OCI-LY1 (cell line): ENCODE measurements at regions not wholly inside any gene's neighbourhood (a gene's known extent, or its start where the extent isn't known, plus 50 kb on each side); places are given as distances from the start of the nearest gene placed in this dataset.

Source experiments
- H2AFZ ChIP-seq: fragments of 200-600 bp; sonication (generic), shearing (Covaris generic); 2 replicates; pipeline ENCODE4 v1.6.0; 2014; ENCODE audit warnings: antibody characterized with exemption, mild to moderate bottlenecking, low read length
- H3F3A ChIP-seq: fragments of 200-600 bp; sonication (generic), shearing (Covaris generic); 2 replicates; pipeline ENCODE4 v1.6.0; 2014; ENCODE audit warnings: mild to moderate bottlenecking, antibody characterized with exemption, low read length, moderate library complexity; ENCODE audit not compliant: insufficient read depth
- H3K27ac ChIP-seq: fragments of 200-600 bp; sonication (generic); 2 replicates; pipeline ENCODE4 v1.5.1; 2014; ENCODE audit warnings: low read length, mixed run types, mild to moderate bottlenecking, low read depth; ENCODE audit not compliant: poor library complexity, severe bottlenecking
- H3K27me3 ChIP-seq: fragments of 200-600 bp; sonication (generic); 2 replicates; pipeline ENCODE4 v1.6.0; 2014; ENCODE audit warnings: antibody characterized with exemption, mild to moderate bottlenecking, low read length, moderate library complexity; ENCODE audit not compliant: insufficient read depth
- H3K36me3 ChIP-seq: fragments of 200-600 bp; sonication (generic); 2 replicates; pipeline ENCODE4 v1.6.1; 2014; ENCODE audit warnings: mild to moderate bottlenecking, antibody characterized with exemption, low read length, moderate library complexity, mixed read lengths; ENCODE audit not compliant: insufficient read depth
- H3K4me1 ChIP-seq: fragments of 200-600 bp; sonication (generic); 2 replicates; pipeline ENCODE4 v1.5.1; 2014; ENCODE audit warnings: mild to moderate bottlenecking, low read length, moderate library complexity; ENCODE audit not compliant: insufficient read depth, severe bottlenecking
- H3K4me2 ChIP-seq: fragments of 200-600 bp; sonication (generic), shearing (Covaris generic); 2 replicates; pipeline ENCODE4 v1.6.1; 2014; ENCODE audit warnings: low read length
- H3K4me3 ChIP-seq: fragments of 200-600 bp; sonication (generic); 2 replicates; pipeline ENCODE4 v1.5.1; 2014; ENCODE audit warnings: low read length, low read depth, mild to moderate bottlenecking, mixed read lengths; ENCODE audit not compliant: poor library complexity, severe bottlenecking
- H3K79me2 ChIP-seq: fragments of 200-600 bp; shearing (Covaris generic); 2 replicates; pipeline ENCODE4 v1.6.1; 2016; ENCODE audit warnings: mixed run types, low read length, mixed read lengths; ENCODE audit not compliant: insufficient read depth
- H3K9ac ChIP-seq: fragments of 200-600 bp; sonication (generic), shearing (Covaris generic); 2 replicates; pipeline ENCODE4 v1.6.1; 2014; ENCODE audit warnings: mild to moderate bottlenecking, low read length, mixed read lengths
- H3K9me2 ChIP-seq: fragments of 200-600 bp; sonication (generic), shearing (Covaris generic); 2 replicates; pipeline ENCODE4 v1.6.1; 2014; ENCODE audit warnings: low read depth, mild to moderate bottlenecking, low read length, mixed read lengths
- H3K9me3 ChIP-seq: fragments of 200-600 bp; shearing (Covaris generic); 2 replicates; pipeline ENCODE4 v1.6.1; 2014; ENCODE audit warnings: low read length, mixed read lengths
- H4K20me1 ChIP-seq: fragments of 200-600 bp; sonication (generic), shearing (Covaris generic); 2 replicates; pipeline ENCODE4 v1.6.0; 2016; ENCODE audit warnings: mild to moderate bottlenecking, low read length; ENCODE audit not compliant: insufficient read depth
- EZH2 ChIP-seq: fragments of 200-600 bp; sonication (generic), shearing (Covaris generic); IDR thresholded peaks from 2 replicates; pipeline ENCODE4 v1.8.0; 2017; ENCODE audit warnings: borderline replicate concordance, mixed run types, mild to moderate bottlenecking, antibody characterized with exemption, low read length, moderate library complexity, mixed read lengths
- TF ChIP-seq, protein P1 (sequence below): fragments of 200-600 bp; sonication (generic), shearing (Covaris generic); IDR thresholded peaks from 2 replicates; pipeline ENCODE4 v1.5.1; 2017; ENCODE audit warnings: mild to moderate bottlenecking, antibody characterized with exemption, low read length, moderate library complexity, mixed read lengths

DNA sequence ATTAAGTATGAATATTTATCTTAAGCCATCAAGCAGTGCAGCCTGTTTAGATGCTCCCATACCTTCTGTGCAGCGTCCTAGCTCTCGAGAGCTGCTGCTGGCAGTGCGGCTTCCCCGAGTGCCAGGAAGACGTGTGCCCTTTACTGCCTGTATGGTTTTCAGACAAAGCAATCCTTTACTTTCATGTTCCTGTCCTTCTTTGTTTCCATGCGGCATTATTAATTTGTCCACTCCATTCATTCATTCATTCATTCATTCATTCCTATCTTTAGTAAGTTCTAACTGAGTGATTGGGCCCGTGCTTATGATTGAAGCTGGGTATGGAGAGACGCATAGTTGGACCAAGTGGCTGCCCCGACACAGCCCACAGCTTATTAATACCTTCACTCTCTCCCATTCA is 446.6 kb upstream of the HNRNPA3 start:
- Histone ChIP-seq H3K9ac (no peak overlapping the region), H3K27me3 (no peaks in the 10 kb centered on the region), H3K4me1 (no peaks in the 10 kb centered on the region), H3K4me3 (no peak overlapping the region), H3K79me2 (no peaks in the 10 kb centered on the region), H3K4me2 (no peak overlapping the region), H3K9me2 (no peaks in the 10 kb centered on the region), H3F3A (no peaks in the 10 kb centered on the region), H4K20me1 (no peaks in the 10 kb centered on the region), H3K9me3 (no peaks in the 10 kb centered on the region), H3K36me3 (no peaks in the 10 kb centered on the region), H2AFZ (no peak overlapping the region), H3K27ac (no peak overlapping the region)
- TF ChIP-seq, protein P1, sequence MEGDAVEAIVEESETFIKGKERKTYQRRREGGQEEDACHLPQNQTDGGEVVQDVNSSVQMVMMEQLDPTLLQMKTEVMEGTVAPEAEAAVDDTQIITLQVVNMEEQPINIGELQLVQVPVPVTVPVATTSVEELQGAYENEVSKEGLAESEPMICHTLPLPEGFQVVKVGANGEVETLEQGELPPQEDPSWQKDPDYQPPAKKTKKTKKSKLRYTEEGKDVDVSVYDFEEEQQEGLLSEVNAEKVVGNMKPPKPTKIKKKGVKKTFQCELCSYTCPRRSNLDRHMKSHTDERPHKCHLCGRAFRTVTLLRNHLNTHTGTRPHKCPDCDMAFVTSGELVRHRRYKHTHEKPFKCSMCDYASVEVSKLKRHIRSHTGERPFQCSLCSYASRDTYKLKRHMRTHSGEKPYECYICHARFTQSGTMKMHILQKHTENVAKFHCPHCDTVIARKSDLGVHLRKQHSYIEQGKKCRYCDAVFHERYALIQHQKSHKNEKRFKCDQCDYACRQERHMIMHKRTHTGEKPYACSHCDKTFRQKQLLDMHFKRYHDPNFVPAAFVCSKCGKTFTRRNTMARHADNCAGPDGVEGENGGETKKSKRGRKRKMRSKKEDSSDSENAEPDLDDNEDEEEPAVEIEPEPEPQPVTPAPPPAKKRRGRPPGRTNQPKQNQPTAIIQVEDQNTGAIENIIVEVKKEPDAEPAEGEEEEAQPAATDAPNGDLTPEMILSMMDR: no peak
- no peak for TF ChIP-seq EZH2

DNA sequence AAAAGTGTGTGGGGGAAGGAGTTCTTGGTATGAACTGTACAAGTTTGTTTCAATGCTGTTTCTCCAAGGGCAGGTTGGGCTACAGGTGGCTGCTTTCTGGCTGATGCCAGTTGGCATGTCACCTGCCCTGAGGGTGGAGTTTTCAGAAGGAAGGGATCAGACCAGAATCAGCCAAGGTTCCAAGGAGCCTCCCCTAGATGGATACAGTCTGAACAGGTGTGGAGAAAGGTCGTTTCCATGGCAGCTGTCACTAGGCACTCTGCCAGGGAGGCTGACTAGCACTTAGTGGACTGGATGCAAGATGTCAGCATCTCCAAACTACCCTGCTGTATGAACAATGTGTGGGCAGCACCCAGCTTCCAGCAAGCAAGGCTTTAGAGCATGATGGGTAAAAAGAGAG is 444.4 kb upstream of the HNRNPA3 start:
- Histone ChIP-seq H2AFZ (no peak overlapping the region), H3K9ac (no peak overlapping the region), H3K4me2 (no peak overlapping the region), H3K79me2 (no peaks in the 10 kb centered on the region), H3K36me3 (no peaks in the 10 kb centered on the region), H3K4me3 (no peak overlapping the region), H3K9me3 (no peaks in the 10 kb centered on the region), H3K27me3 (no peaks in the 10 kb centered on the region), H3F3A (no peaks in the 10 kb centered on the region), H4K20me1 (no peaks in the 10 kb centered on the region), H3K4me1 (no peaks in the 10 kb centered on the region), H3K9me2 (no peaks in the 10 kb centered on the region), H3K27ac (no peak overlapping the region)
- TF ChIP-seq, protein P1: no peak
- no peak for TF ChIP-seq EZH2

DNA sequence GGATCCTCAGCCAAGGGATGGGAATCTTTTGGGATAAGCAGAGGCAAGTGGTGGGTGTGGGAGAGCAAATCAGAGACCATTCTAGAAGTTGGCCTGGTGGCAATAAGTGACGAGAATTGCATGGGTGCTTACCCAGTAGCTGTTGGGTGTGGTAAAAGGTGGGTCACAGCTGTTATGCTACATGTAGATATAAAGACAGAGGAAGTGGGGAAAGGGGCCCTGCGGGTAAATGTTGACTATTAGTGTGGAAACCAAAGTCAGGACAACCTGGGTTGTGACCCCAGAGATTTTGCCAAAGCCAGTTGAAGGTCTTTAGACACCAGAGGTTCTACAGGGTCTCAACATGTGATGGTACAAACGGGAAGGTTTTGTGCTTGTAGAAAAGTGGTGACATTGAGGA is 443.6 kb upstream of the HNRNPA3 start:
- Histone ChIP-seq H4K20me1 (no peaks in the 10 kb centered on the region), H3K36me3 (no peaks in the 10 kb centered on the region), H2AFZ (no peak overlapping the region), H3K27ac (no peak overlapping the region), H3K9ac (no peak overlapping the region), H3K27me3 (no peaks in the 10 kb centered on the region), H3K9me3 (no peaks in the 10 kb centered on the region), H3F3A (no peaks in the 10 kb centered on the region), H3K4me3 (no peak overlapping the region), H3K4me2 (no peak overlapping the region), H3K79me2 (no peaks in the 10 kb centered on the region), H3K9me2 (no peaks in the 10 kb centered on the region), H3K4me1 (no peaks in the 10 kb centered on the region)
- no peak for TF ChIP-seq EZH2
- TF ChIP-seq, protein P1: no peak
